SK-N-SH (cell line): ENCODE measurements at regions not wholly inside any gene's neighbourhood (a gene's known extent, or its start where the extent isn't known, plus 50 kb on each side); places are given as distances from the start of the nearest gene placed in this dataset.

Source experiments
- CTCF ChIA-PET: fragments of 300-600, 350-600 bp; formaldehyde crosslinking; extraction: SDS; loops from one replicate; lab custom pipeline; 2021; lab: Yijun Ruan, JAX
- POLR2A ChIA-PET: fragments of 350-600 bp; sonication (Branson Sonifier 250); formaldehyde crosslinking; extraction: SDS; loops from one replicate; lab custom pipeline; 2020; ENCODE audit warnings: antibody characterized with exemption, inconsistent platforms; lab: Yijun Ruan, JAX
- DNase-seq: peaks from one replicate; pipeline ENCODE4 v3.0.0; 2012
- H2AFZ ChIP-seq: fragments of 200-600 bp; sonication (generic); 2 replicates; pipeline ENCODE4 v1.8.1; 2016; ENCODE audit warnings: antibody characterized with exemption, mild to moderate bottlenecking, low read depth
- H3F3A ChIP-seq: fragments of 200-600 bp; sonication (generic); replicated peaks from 2 replicates; pipeline ENCODE3; 2016; ENCODE audit warnings: antibody characterized with exemption, mild to moderate bottlenecking; ENCODE audit not compliant: insufficient read depth
- H3K27ac ChIP-seq, 2 experiments: fragments of 200-500 bp in 1 of 2; fragments of 200-600 bp in 1 of 2; sonication (Bioruptor generic) in 1 of 2; sonication (generic), shearing (Covaris generic) in 1 of 2; 2 replicates each; pipeline versions ENCODE4 v1.5.1 to v1.6.1; 2014 to 2016; ENCODE audit warnings: low read depth in 2 of 2, inconsistent platforms in 1 of 2, low read length in 1 of 2, mild to moderate bottlenecking in 1 of 2, mixed read lengths in 1 of 2
- H3K27me3 ChIP-seq: fragments of 200-600 bp; sonication (generic), shearing (Covaris generic); 2 replicates; pipeline ENCODE4 v1.6.1; 2016; ENCODE audit warnings: mixed run types; ENCODE audit not compliant: insufficient read depth
- H3K36me3 ChIP-seq, 2 experiments: fragments of 200-500 bp in 1 of 2; fragments of 200-600 bp in 1 of 2; sonication (Bioruptor generic) in 1 of 2; sonication (generic) in 1 of 2; replicated peaks in 1 of 2; 2 replicates each; pipeline versions ENCODE3 to v1.5.1; 2014 to 2016; ENCODE audit warnings: low read length in 1 of 2, mild to moderate bottlenecking in 1 of 2; ENCODE audit not compliant: insufficient read depth in 2 of 2, control insufficient read depth in 1 of 2
- H3K4me1 ChIP-seq, 2 experiments: fragments of 200-500 bp in 1 of 2; fragments of 200-600 bp in 1 of 2; sonication (Bioruptor generic) in 1 of 2; sonication (generic), shearing (Covaris generic) in 1 of 2; 2 replicates each; pipeline versions ENCODE4 v1.5.1 to v1.6.1; 2014 to 2016; ENCODE audit warnings: low read depth in 1 of 2, low read length in 1 of 2, mixed run types in 1 of 2; ENCODE audit not compliant: insufficient read depth in 2 of 2, control insufficient read depth in 1 of 2
- H3K4me2 ChIP-seq: fragments of 200-600 bp; sonication (generic), shearing (Covaris generic); 2 replicates; pipeline ENCODE4 v1.6.1; 2017; ENCODE audit warnings: mixed run types
- H3K4me3 ChIP-seq, 2 experiments: fragments of 200-500 bp in 1 of 2; fragments of 200-600 bp in 1 of 2; sonication (Bioruptor generic) in 1 of 2; sonication (generic), shearing (Covaris generic) in 1 of 2; 2 replicates each; pipeline versions ENCODE4 v1.5.1 to v1.8.1; 2014 to 2016; ENCODE audit warnings: low read depth in 2 of 2, inconsistent platforms in 1 of 2, low read length in 1 of 2, mild to moderate bottlenecking in 1 of 2, mixed read lengths in 1 of 2, moderate library complexity in 1 of 2
- H3K79me2 ChIP-seq: fragments of 200-600 bp; sonication (generic); 2 replicates; pipeline ENCODE4 v1.8.1; 2017; ENCODE audit warnings: mild to moderate bottlenecking; ENCODE audit not compliant: insufficient read depth
- H3K9ac ChIP-seq: fragments of 200-600 bp; sonication (generic); 2 replicates; pipeline ENCODE4 v1.6.1; 2017; ENCODE audit warnings: mixed run types
- H3K9me2 ChIP-seq: fragments of 200-600 bp; sonication (generic); 2 replicates; pipeline ENCODE4 v1.6.1; 2017; ENCODE audit warnings: mixed run types
- H3K9me3 ChIP-seq: fragments of 200-600 bp; sonication (generic); 2 replicates; pipeline ENCODE4 v1.6.1; 2017; ENCODE audit warnings: mixed run types, mild to moderate bottlenecking, moderate library complexity
- H4K20me1 ChIP-seq: fragments of 200-600 bp; sonication (generic); 2 replicates; pipeline ENCODE4 v1.6.1; 2017; ENCODE audit warnings: mild to moderate bottlenecking, mixed run types; ENCODE audit not compliant: insufficient read depth
- CTCF ChIP-seq: fragments of 200-600 bp; sonication (generic); IDR thresholded peaks from 2 replicates; pipeline ENCODE4 v1.6.1; 2017; ENCODE audit warnings: antibody characterized with exemption, mild to moderate bottlenecking, moderate library complexity
- ELF1 ChIP-seq: IDR thresholded peaks from 2 replicates; pipeline ENCODE4 v1.4.0; 2012
- EP300 ChIP-seq, 2 experiments: IDR thresholded peaks; 2 replicates each; pipeline versions ENCODE4 v1.4.0 to v1.6.1; 2012; ENCODE audit warnings: borderline replicate concordance in 1 of 2, low read depth in 1 of 2, low read length in 1 of 2
- GATA2 ChIP-seq: sonication (generic); formaldehyde crosslinking; IDR thresholded peaks from 2 replicates; pipeline ENCODE4 v1.5.0; 2020; ENCODE audit warnings: mild to moderate bottlenecking, missing genetic modification reagents
- JUND ChIP-seq: IDR thresholded peaks from 2 replicates; pipeline ENCODE4 v1.4.0; 2012
- MEF2A ChIP-seq: IDR thresholded peaks from 2 replicates; pipeline ENCODE4 v1.4.0; 2012; ENCODE audit warnings: low read depth, borderline replicate concordance
- MXI1 ChIP-seq: IDR thresholded peaks from 2 replicates; pipeline ENCODE4 v1.6.1; 2012; ENCODE audit warnings: mild to moderate bottlenecking, low read depth, low read length, improper control_type of control experiment
- NRF1 ChIP-seq: IDR thresholded peaks from 2 replicates; pipeline ENCODE4 v1.6.1; 2012; ENCODE audit warnings: low read depth, mild to moderate bottlenecking, low read length
- POLR2AphosphoS5 ChIP-seq: IDR thresholded peaks from 2 replicates; pipeline ENCODE4 v1.6.1; 2012; ENCODE audit warnings: low read depth, low read length
- REST ChIP-seq: IDR thresholded peaks from 2 replicates; pipeline ENCODE4 v1.6.1; 2012; ENCODE audit warnings: mild to moderate bottlenecking, low read depth, low read length, moderate library complexity
- RFX5 ChIP-seq: IDR thresholded peaks from 2 replicates; pipeline ENCODE4 v1.6.1; 2012; ENCODE audit warnings: mild to moderate bottlenecking, improper control_type of control experiment, low read length
- SIN3A ChIP-seq: IDR thresholded peaks from 2 replicates; pipeline ENCODE4 v1.6.1; 2012; ENCODE audit warnings: low read depth, mild to moderate bottlenecking, low read length, moderate library complexity, borderline replicate concordance
- TAF1 ChIP-seq: IDR thresholded peaks from 2 replicates; pipeline ENCODE4 v1.6.1; 2012; ENCODE audit warnings: low read depth, mild to moderate bottlenecking, low read length, moderate library complexity, borderline replicate concordance
- USF1 ChIP-seq: IDR thresholded peaks from 2 replicates; pipeline ENCODE4 v1.4.0; 2012; ENCODE audit warnings: low read depth, borderline replicate concordance
- USF2 ChIP-seq: fragments of 150-350 bp; IDR thresholded peaks from 2 replicates; pipeline ENCODE4 v1.6.1; 2017; ENCODE audit warnings: antibody characterized with exemption, low read length, low read depth, borderline replicate concordance
- WGBS: methylation state at CpG from one replicate; pipeline ENCODE4 v1.1.6; 2017; ENCODE audit warnings: low lambda C conversion rate; 5-methylcytosine and 5-hydroxymethylcytosine counted together
- TF ChIP-seq, protein P1 (sequence below): IDR thresholded peaks from 2 replicates; pipeline ENCODE4 v1.4.0; 2012; ENCODE audit warnings: low read depth
- TF ChIP-seq, protein P2 (sequence below): IDR thresholded peaks from 2 replicates; pipeline ENCODE4; 2012

- H2AFZ ChIP-seq, result no peak overlapping the region
- POLR2A ChIA-PET, result no interaction called here
- TF ChIP-seq, protein P1, sequence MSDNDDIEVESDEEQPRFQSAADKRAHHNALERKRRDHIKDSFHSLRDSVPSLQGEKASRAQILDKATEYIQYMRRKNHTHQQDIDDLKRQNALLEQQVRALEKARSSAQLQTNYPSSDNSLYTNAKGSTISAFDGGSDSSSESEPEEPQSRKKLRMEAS, result no peak
- TF ChIP-seq JUND (no peak), MEF2A (no peak), USF1 (no peak), USF2 (no peak), NRF1 (no peak), CTCF (no peak), POLR2AphosphoS5 (no peak), RFX5 (no peak), REST (no peak), SIN3A (no peak), MXI1 (no peak), EP300 (IDR thresholded peaks at IDR 0.05; ENCODE audit: borderline replicate concordance in 1 of 2, low read depth in 1 of 2, low read length in 1 of 2) (no peak), TAF1 (no peak), ELF1 (no peak), GATA2 (CRISPR knock-in tag) (no peak)
- TF ChIP-seq, protein P2, sequence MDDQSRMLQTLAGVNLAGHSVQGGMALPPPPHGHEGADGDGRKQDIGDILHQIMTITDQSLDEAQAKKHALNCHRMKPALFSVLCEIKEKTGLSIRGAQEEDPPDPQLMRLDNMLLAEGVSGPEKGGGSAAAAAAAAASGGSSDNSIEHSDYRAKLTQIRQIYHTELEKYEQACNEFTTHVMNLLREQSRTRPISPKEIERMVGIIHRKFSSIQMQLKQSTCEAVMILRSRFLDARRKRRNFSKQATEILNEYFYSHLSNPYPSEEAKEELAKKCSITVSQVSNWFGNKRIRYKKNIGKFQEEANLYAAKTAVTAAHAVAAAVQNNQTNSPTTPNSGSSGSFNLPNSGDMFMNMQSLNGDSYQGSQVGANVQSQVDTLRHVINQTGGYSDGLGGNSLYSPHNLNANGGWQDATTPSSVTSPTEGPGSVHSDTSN, result no peak
- TF ChIP-seq, all 33 proteins: peak for 0
- Histone ChIP-seq H3K9me2 (no peaks in the 10 kb centered on the region), H3K4me1 (no peaks in the 10 kb centered on the region), H3F3A (no peaks in the 10 kb centered on the region), H3K27ac (no peak overlapping the region), H3K27me3 (no peaks in the 10 kb centered on the region), H3K9ac (no peak overlapping the region), H3K36me3 (no peaks in the 10 kb centered on the region), H4K20me1 (no peaks in the 10 kb centered on the region), H3K9me3 (no peaks in the 10 kb centered on the region), H3K4me2 (no peak overlapping the region), H3K4me3 (no peak overlapping the region), H3K79me2 (no peaks in the 10 kb centered on the region)
- WGBS, result 29% methylated on average over 2 of the region's 2 CpGs
- CTCF ChIA-PET, result no interaction called here
- no peak for DNase-seq
These were observed 857.9 kb upstream of the CADM2 start for GRCh38 chr3:84100861-84101260.
